Loucy (cell line): ENCODE measurements at regions not wholly inside any gene's neighbourhood (a gene's known extent, or its start where the extent isn't known, plus 50 kb on each side); places are given as distances from the start of the nearest gene placed in this dataset.

Source experiments
- CTCF ChIP-seq: fragments of 200-600 bp; sonication (generic); conservative IDR thresholded peaks from 2 replicates; pipeline ENCODE4 v1.5.1; 2014; ENCODE audit warnings: mild to moderate bottlenecking, antibody characterized with exemption, low read length
- EZH2phosphoT487 ChIP-seq: fragments of 200-600 bp; IDR thresholded peaks from 2 replicates; pipeline ENCODE4 v1.6.1; 2018; ENCODE audit warnings: antibody characterized with exemption, mild to moderate bottlenecking, moderate library complexity, borderline replicate concordance

- no peak for TF ChIP-seq CTCF
- TF ChIP-seq EZH2phosphoT487 = no peak
Measured at GRCh38 chr5:5572010-5572865, 149.8 kb downstream of the ICE1 start.
